ENCODE measurements at regions not wholly inside any gene's neighbourhood (a gene's known extent, or its start where the extent isn't known, plus 50 kb on each side); places are given as distances from the start of the nearest gene placed in this dataset.

- no peaks in the 10 kb centered on the region for H3F3A ChIP-seq (ENCODE audit: control insufficient read depth, insufficient read depth)
- no peaks in the 10 kb centered on the region for H3K79me2 ChIP-seq (ENCODE audit: control insufficient read depth, low read length)
- no peak overlapping the region for H3K27ac ChIP-seq (ENCODE audit: low read depth, low read length)
- TF ChIP-seq EZH2phosphoT487 (IDR thresholded peaks at IDR 0.05; ENCODE audit: borderline replicate concordance, low read length): no peak
- no peak for TF ChIP-seq CTCF (IDR thresholded peaks at IDR 0.05; ENCODE audit: low read depth, low read length, poor library complexity, severe bottlenecking)
- no peaks in the 10 kb centered on the region for H3K9me3 ChIP-seq (ENCODE audit: control insufficient read depth, insufficient read depth, low read length)
- H3K9me2 ChIP-seq (replicated peaks; ENCODE audit: control insufficient read depth, low read length): no peaks in the 10 kb centered on the region
- H3K4me2 ChIP-seq (ENCODE audit: low read length): no peak overlapping the region
- H3K4me1 ChIP-seq (ENCODE audit: control insufficient read depth, low read length): no peaks in the 10 kb centered on the region
- no peaks in the 10 kb centered on the region for H3K36me3 ChIP-seq (ENCODE audit: control insufficient read depth, low read length)
- H3K4me3 ChIP-seq (ENCODE audit: low read length): no peak overlapping the region
- no peaks in the 10 kb centered on the region for H3K27me3 ChIP-seq (ENCODE audit: control insufficient read depth, low read length)
- H4K20me1 ChIP-seq (ENCODE audit: control insufficient read depth, insufficient read depth, low read depth, low read length): no peaks in the 10 kb centered on the region
These were observed 648.8 kb downstream of the SPOCK3 start for GRCh38 chr4:166585491-166585890.

GRCh38 chr4:166594326-166594946 is 639.9 kb downstream of the SPOCK3 start:
- H3K36me3 ChIP-seq (ENCODE audit: control insufficient read depth, low read length): no peaks in the 10 kb centered on the region
- no peaks in the 10 kb centered on the region for H4K20me1 ChIP-seq (ENCODE audit: control insufficient read depth, insufficient read depth, low read depth, low read length)
- H3K9me2 ChIP-seq (replicated peaks; ENCODE audit: control insufficient read depth, low read length): no peaks in the 10 kb centered on the region
- TF ChIP-seq EZH2phosphoT487 (IDR thresholded peaks at IDR 0.05; ENCODE audit: borderline replicate concordance, low read length) (no peak), CTCF (IDR thresholded peaks at IDR 0.05; ENCODE audit: low read depth, low read length, poor library complexity, severe bottlenecking) (peak; percentile 12)
- no peaks in the 10 kb centered on the region for H3F3A ChIP-seq (ENCODE audit: control insufficient read depth, insufficient read depth)
- H3K27me3 ChIP-seq (ENCODE audit: control insufficient read depth, low read length): no peaks in the 10 kb centered on the region
- no peaks in the 10 kb centered on the region for H3K9me3 ChIP-seq (ENCODE audit: control insufficient read depth, insufficient read depth, low read length)
- H3K27ac ChIP-seq (ENCODE audit: low read depth, low read length): no peak overlapping the region
- H3K4me1 ChIP-seq (ENCODE audit: control insufficient read depth, low read length): no peaks in the 10 kb centered on the region
- H3K4me3 ChIP-seq (ENCODE audit: low read length): no peak overlapping the region
- H3K4me2 ChIP-seq (ENCODE audit: low read length): no peak overlapping the region
- H3K79me2 ChIP-seq (ENCODE audit: control insufficient read depth, low read length): no peaks in the 10 kb centered on the region

GRCh38 chr4:166600264-166600663 is 634.0 kb downstream of the SPOCK3 start:
- Histone ChIP-seq H3K27ac (ENCODE audit: low read depth, low read length) (no peak overlapping the region), H3K79me2 (ENCODE audit: control insufficient read depth, low read length) (no peaks in the 10 kb centered on the region), H3K27me3 (ENCODE audit: control insufficient read depth, low read length) (no peaks in the 10 kb centered on the region), H4K20me1 (ENCODE audit: control insufficient read depth, insufficient read depth, low read depth, low read length) (no peaks in the 10 kb centered on the region), H3K4me2 (ENCODE audit: low read length) (no peak overlapping the region), H3F3A (ENCODE audit: control insufficient read depth, insufficient read depth) (no peaks in the 10 kb centered on the region), H3K9me2 (replicated peaks; ENCODE audit: control insufficient read depth, low read length) (no peaks in the 10 kb centered on the region), H3K4me1 (ENCODE audit: control insufficient read depth, low read length) (no peaks in the 10 kb centered on the region), H3K9me3 (ENCODE audit: control insufficient read depth, insufficient read depth, low read length) (0 out of 2 replicates have a peak, but pooled peaks cover 4% of the 10 kb centered on the region), H3K4me3 (ENCODE audit: low read length) (no peak overlapping the region), H3K36me3 (ENCODE audit: control insufficient read depth, low read length) (no peaks in the 10 kb centered on the region)
- TF ChIP-seq EZH2phosphoT487 (IDR thresholded peaks at IDR 0.05; ENCODE audit: borderline replicate concordance, low read length): no peak
- TF ChIP-seq CTCF (IDR thresholded peaks at IDR 0.05; ENCODE audit: low read depth, low read length, poor library complexity, severe bottlenecking): no peak
